Endothelial cell (in vitro differentiated cells): ENCODE measurements at regions not wholly inside any gene's neighbourhood (a gene's known extent, or its start where the extent isn't known, plus 50 kb on each side); places are given as distances from the start of the nearest gene placed in this dataset.
A peak's percentile ranks its signal among the peaks of the same experiment; 100 is the strongest.

Experiments used
- DNase-seq: peaks from one replicate; pipeline ENCODE4 v3.0.0; 2021; ENCODE audit warnings: low spot score
- H3K27ac Mint-ChIP-seq: one replicate; pipeline ENCODE4 v1.8.0; 2021; ENCODE audit warnings: mixed read lengths, inconsistent platforms; ENCODE audit not compliant: unreplicated experiment
- H3K27me3 Mint-ChIP-seq: one replicate; pipeline ENCODE4 v1.8.0; 2021; ENCODE audit warnings: mild to moderate bottlenecking, moderate library complexity, mixed read lengths, inconsistent platforms; ENCODE audit not compliant: unreplicated experiment
- H3K36me3 Mint-ChIP-seq: one replicate; pipeline ENCODE4 v1.8.0; 2021; ENCODE audit warnings: mild to moderate bottlenecking, low read depth, mixed read lengths, inconsistent platforms; ENCODE audit not compliant: unreplicated experiment
- H3K4me1 Mint-ChIP-seq: one replicate; pipeline ENCODE4 v1.8.0; 2021; ENCODE audit warnings: mild to moderate bottlenecking, mixed read lengths, inconsistent platforms; ENCODE audit not compliant: unreplicated experiment
- H3K4me3 Mint-ChIP-seq: one replicate; pipeline ENCODE4 v1.8.0; 2021; ENCODE audit warnings: mild to moderate bottlenecking, mixed read lengths, inconsistent platforms; ENCODE audit not compliant: unreplicated experiment
- H3K9me3 Mint-ChIP-seq: one replicate; pipeline ENCODE4 v1.8.0; 2021; ENCODE audit warnings: mixed read lengths, inconsistent platforms; ENCODE audit not compliant: unreplicated experiment
- CTCF ChIP-seq: fragments of 200-600 bp; sonication (generic); IDR thresholded peaks from one replicate; pipeline ENCODE4 v1.5.0; 2021; ENCODE audit warnings: antibody characterized with exemption; ENCODE audit not compliant: unreplicated experiment

GRCh38 chr3:134302674-134303073 is 52.0 kb upstream of the RYK start:
- no peak for DNase-seq
- no peak for TF ChIP-seq CTCF
- no peak overlapping the region for H3K4me3 Mint-ChIP-seq
- peaks cover 2% of the 10 kb centered on the region for H3K27me3 Mint-ChIP-seq
- no peaks in the 10 kb centered on the region for H3K36me3 Mint-ChIP-seq
- H3K9me3 Mint-ChIP-seq, result no peaks in the 10 kb centered on the region
- no peak overlapping the region for H3K27ac Mint-ChIP-seq
- H3K4me1 Mint-ChIP-seq, result peaks cover 23% of the 10 kb centered on the region

- no peak for TF ChIP-seq CTCF
- H3K27ac Mint-ChIP-seq, result no peak overlapping the region
- H3K9me3 Mint-ChIP-seq, result no peaks in the 10 kb centered on the region
- peak; percentile 23 for DNase-seq
- peaks cover 18% of the 10 kb centered on the region for H3K4me1 Mint-ChIP-seq
- no peak overlapping the region for H3K4me3 Mint-ChIP-seq
- peaks cover 3% of the 10 kb centered on the region for H3K27me3 Mint-ChIP-seq
- no peaks in the 10 kb centered on the region for H3K36me3 Mint-ChIP-seq
These were observed 49.9 kb upstream of the RYK start for GRCh38 chr3:134300520-134300919.
